ENCODE measurements at regions not wholly inside any gene's neighbourhood (a gene's known extent, or its start where the extent isn't known, plus 50 kb on each side); places are given as distances from the start of the nearest gene placed in this dataset.

DNA sequence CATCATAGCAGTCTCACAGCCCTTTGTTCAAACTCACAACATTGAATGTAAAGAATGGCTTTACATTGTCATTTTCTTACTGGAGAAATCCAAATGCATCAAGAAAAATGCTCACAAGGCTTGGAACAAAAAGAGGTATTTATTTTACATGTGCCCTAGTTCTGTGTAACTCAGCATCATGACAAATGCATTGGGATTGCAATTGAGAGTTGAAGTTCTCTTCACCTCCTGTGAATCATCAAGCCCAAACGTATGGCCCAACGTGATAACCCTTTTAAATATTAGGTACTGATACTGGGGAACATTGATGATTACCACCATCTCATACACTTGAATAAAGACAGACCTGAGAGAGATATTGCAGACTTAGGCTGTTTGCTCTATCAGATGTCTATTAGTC lies 61.6 kb downstream of the GASK1B start:
- TF ChIP-seq POLR2A (IDR thresholded peaks at IDR 0.05): no peak
- TF ChIP-seq CTCF (IDR thresholded peaks at IDR 0.05): no peak

Data from testis (tissue), 2 donors.